ENCODE measurements at regions not wholly inside any gene's neighbourhood (a gene's known extent, or its start where the extent isn't known, plus 50 kb on each side); places are given as distances from the start of the nearest gene placed in this dataset.

- no peak for DNase-seq (ENCODE audit: low read depth, low spot score)
These were observed 174.5 kb upstream of the HS6ST1 start for GRCh38 chr2:128492966-128493811.

DNA sequence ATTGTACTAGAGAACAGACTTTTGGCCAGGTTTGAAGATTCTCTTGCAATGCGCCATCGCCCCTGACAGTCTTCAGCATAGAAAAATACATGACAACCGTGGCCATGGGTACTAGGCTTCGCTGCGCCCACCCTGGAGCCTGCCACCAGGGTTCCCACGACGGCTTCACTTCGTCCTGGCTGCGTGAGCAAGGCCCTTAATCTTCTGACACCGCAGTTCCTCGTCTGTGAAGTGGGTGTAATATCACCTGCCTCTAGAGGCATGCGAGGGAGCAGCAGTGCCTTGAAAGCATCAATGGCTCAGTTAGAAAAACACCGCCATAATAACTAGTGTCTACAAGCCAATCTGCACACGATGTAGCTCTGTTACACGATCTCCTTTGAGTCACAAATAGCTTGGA, 175.2 kb upstream of the HS6ST1 start:
- DNase-seq (ENCODE audit: low read depth, low spot score): no peak

DNA sequence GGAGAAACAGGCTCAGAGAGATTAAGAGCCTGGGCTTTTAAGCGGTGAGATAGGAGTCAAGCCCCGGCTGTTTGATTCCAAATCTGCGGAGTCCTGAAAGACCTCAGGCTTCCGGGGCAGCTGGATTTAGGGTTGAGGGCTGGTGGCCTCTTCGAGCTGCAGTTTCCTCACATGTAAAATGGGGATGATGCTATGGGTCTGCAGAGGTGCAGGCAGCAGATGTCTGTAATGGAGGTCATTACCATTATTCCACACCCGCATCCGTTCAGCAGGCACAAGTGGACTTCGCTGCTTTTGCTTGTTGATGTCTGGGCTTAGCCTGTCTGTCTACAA, 175.6 kb upstream of the HS6ST1 start:
- no peak for DNase-seq (ENCODE audit: low read depth, low spot score)

GRCh38 chr2:128494640-128495321, 176.1 kb upstream of the HS6ST1 start:
- no peak for DNase-seq (ENCODE audit: low read depth, low spot score)

GRCh38 chr2:128495996-128496547, 177.4 kb upstream of the HS6ST1 start:
- DNase-seq (ENCODE audit: low read depth, low spot score): no peak

DNA sequence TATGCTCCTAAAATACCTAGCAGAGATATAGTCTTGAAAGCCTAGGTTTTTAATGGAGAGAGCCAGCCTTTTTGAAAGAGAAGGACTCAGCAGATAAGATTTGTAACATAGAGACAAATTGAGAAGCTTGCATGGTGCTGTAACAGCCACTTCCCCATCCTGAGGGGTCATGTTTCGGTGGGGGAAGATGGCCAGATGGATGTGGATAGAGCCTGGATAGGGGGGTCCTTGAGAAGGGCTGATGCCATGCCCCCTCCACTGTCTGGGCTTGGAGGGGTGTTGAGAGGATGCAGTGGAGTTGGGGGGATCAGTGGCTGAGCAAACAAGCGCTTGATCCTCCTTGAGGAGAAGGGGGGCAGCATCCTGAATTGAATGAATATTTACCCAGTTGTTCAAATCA, 178.0 kb upstream of the HS6ST1 start:
- no peak for DNase-seq (ENCODE audit: low read depth, low spot score)

GRCh38 chr2:128497461-128497860, 178.8 kb upstream of the HS6ST1 start:
- no peak for DNase-seq (ENCODE audit: low read depth, low spot score)

DNA sequence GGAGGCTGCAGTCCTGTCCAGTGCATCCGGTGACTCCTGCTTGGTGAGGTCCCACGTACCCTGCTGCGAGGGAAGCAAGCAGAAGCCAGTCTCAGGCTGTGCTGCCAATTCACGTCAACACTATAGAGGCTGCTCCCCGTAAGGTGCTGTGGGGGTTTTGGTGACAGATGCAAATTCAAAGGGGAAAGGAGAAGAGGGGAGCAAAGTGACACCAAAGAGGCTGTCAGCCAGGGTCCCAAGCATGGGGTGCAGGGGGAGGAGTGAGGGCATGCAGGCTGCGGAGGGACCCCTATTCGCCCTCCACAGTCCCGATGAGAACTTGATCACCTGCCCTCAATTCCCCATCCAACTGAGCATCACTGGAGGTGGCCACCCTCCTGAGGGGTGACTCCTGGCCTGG, 179.4 kb upstream of the HS6ST1 start:
- no peak for DNase-seq (ENCODE audit: low read depth, low spot score)

- no peak for DNase-seq (ENCODE audit: low read depth, low spot score)
These were observed 179.9 kb upstream of the HS6ST1 start for GRCh38 chr2:128498589-128498988.

DNA sequence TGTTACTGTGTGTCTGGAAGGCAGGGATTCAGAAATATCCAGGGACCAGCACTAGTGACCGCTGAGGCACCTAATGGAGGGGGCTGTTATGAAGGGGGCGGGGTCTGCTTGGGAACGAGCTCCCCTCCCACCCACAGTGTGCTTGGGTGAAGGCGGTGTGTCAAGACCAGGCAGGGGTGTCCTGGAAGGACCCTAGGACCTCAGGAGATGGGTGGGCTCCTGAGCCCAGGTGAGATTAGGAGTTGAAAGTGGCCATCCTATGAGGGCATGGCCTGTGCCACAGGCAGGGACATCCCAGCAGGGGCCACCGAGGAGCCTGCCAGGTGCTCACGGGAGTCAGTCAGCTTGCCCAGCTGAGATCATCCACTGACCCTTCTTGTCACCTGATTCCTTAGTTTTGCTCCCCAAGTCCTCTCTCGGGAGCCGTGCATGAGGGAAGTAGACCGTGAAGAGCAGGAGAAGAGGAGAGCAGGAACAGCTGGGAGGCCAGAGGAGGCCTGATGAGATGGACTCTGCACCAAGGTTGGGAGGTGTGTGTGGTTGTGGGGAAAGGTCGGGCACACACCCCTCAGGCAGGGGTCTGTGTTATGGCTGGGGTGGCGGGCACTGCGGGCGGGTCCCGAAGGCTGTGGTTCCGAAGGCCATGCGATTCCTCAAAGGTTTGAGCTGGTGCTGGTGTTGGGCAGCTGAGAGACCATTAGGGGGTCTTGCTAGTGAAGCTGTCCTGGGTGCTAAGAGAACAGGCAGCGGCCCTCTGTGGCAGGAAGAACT, 180.9 kb upstream of the HS6ST1 start:
- no peak for DNase-seq (ENCODE audit: low read depth, low spot score)

GRCh38 chr2:128500138-128500800, 181.6 kb upstream of the HS6ST1 start:
- no peak for DNase-seq (ENCODE audit: low read depth, low spot score)

GRCh38 chr2:128501006-128501690, 182.5 kb upstream of the HS6ST1 start:
- DNase-seq (ENCODE audit: low read depth, low spot score): no peak

DNA sequence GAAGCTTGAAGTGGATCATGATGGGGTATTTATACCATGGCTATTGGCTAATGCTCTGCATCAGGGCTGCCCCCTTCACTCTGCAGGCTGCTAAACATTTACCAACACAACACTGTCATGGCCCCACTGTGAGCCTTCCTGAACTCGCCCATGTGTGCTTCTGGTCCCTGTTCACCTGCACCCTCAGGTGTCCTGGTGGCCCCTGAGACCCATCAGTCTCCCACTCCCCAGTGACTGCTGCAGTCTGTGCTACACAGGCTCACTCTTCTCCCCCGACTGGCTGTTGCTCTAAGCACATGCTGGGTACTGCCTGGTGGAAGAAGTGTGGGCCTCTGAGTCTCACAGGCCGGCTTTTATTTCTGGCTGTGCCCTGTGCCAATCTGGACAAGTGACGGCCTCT, 183.0 kb upstream of the HS6ST1 start:
- no peak for DNase-seq (ENCODE audit: low read depth, low spot score)

DNA sequence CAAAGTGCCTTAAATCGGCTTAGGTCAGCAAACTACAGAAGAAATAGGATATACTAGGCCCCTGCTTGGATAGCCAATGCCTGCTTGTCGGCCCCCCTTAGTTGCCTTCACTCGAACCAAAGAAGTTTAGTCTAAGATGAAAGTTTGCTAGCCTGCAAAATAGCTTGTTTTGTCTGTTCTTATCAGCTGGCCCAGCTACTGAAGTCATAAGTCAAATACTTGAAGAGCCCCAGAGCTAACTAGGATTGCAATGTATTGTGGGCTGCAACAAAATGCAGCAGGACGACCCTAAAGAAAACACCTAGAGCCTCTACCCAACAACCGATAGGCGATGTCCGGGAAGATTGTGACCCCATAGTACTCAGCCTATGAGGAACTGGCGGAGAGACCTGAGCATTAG, 183.5 kb upstream of the HS6ST1 start:
- DNase-seq (ENCODE audit: low read depth, low spot score): no peak

DNA sequence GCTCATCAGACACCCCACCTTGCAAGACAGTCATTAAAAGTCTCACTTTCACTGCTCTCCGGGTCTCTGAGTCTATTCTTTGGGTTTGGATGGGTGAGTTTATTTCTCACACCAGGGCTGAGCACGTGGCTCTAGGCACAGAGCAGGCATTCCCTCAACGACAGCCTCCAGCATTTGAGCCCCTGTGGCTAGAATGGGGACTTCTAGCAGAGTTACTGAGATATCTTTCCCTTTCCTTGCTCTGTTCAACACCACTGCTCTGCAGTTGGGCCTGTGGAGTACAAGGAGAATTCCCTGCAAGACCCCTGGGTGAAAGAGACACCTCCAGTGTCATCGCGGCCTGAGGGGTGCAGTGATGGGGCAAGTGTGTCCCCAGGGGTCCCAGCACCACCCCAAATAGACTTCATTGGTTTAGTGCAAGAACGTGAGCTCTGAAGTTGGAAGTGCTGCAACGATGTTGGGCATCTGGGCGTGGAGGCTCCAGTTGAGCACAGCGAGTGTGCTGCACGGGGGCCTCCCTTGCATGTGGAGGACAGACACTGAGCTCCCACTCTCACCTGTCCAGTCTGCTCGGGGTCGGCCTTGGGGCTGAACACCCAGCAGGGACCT, 184.1 kb upstream of the HS6ST1 start:
- no peak for DNase-seq (ENCODE audit: low read depth, low spot score)

DNA sequence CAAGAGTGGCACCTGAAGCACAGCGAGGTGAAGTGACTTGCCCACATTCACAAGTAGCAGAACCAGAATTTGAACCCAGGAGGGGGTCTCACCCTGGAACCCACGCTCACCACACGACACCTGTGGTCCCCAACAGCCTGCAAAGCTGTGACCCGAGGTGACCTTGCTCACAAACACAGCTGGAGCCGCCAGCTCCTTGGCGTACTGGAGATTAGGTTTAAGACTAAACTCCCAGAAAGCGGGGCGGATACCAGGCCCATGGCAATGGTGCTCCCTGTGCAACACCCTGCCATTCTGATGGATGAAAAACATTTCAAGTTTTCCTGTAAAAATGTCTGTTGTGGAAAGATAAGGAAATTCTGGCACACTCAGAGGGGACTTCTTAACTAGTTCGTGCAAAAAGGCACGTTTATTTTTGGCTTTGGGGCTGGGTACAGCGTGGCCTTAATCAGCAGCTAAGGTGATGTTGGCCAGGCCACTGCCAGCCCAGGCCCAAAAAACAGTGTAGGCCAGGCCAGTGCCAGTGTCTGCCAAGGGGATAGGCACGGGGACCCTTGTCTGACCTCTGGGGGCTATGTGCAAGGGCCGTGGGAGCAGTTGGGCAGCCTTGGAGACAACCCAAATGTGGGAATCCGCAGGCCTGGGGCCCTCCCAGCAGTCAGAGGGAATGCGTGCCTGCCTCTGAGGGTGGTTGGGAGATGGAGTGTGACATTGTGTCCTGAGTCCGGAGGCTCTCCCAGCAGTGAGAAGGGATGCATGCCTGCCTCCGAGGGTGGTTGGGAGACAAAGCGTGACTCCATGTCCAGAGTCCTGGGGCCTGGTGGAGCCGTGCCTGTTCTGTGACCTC, 185.0 kb upstream of the HS6ST1 start:
- DNase-seq (ENCODE audit: low read depth, low spot score): no peak

GRCh38 chr2:128504246-128505149, 185.8 kb upstream of the HS6ST1 start:
- DNase-seq (ENCODE audit: low read depth, low spot score): no peak

- no peak for DNase-seq (ENCODE audit: low read depth, low spot score)
These were observed 186.5 kb upstream of the HS6ST1 start for GRCh38 chr2:128505150-128505490.

Measured in smooth muscle cell of the brain vasculature (primary cell).